Natural killer cell (primary cell): ENCODE measurements at regions not wholly inside any gene's neighbourhood (a gene's known extent, or its start where the extent isn't known, plus 50 kb on each side); places are given as distances from the start of the nearest gene placed in this dataset.

Experiments used
- ATAC-seq, 3 donors: fragments of 150-1000 bp in 2 of 3; fragments of 200-7000 bp in 1 of 3; cut with Tn5 transposase; 1 replicate in 1 of 3; 2 replicates in 2 of 3; pipeline ENCODE4 v1.10.0; 2021; ENCODE audit warnings: mild to moderate bottlenecking in 2 of 3, moderate library complexity in 2 of 3
- DNase-seq, 2 donors: peaks; one replicate each; pipeline versions ENCODE4 v3.0.0 to v3.0.0-alpha.2; 2013 to 2021; ENCODE audit warnings: mixed read lengths in 1 of 2
- H3K27ac ChIP-seq: one replicate; pipeline ENCODE4 v1.5.1; 2013; ENCODE audit warnings: mild to moderate bottlenecking, low read length
- H3K27me3 ChIP-seq: one replicate; pipeline ENCODE4 v1.6.1; 2013; ENCODE audit warnings: low read length; ENCODE audit not compliant: control insufficient read depth, insufficient read depth
- H3K36me3 ChIP-seq: one replicate; pipeline ENCODE4 v1.6.1; 2013; ENCODE audit warnings: low read length; ENCODE audit not compliant: control insufficient read depth, insufficient read depth
- H3K4me1 ChIP-seq: one replicate; pipeline ENCODE4 v1.6.1; 2013; ENCODE audit warnings: low read length; ENCODE audit not compliant: control insufficient read depth, insufficient read depth
- H3K4me3 ChIP-seq: one replicate; pipeline ENCODE4 v1.5.1; 2013; ENCODE audit warnings: low read length
- H3K9me3 ChIP-seq: one replicate; pipeline ENCODE4 v1.6.1; 2013; ENCODE audit warnings: low read length; ENCODE audit not compliant: control insufficient read depth, insufficient read depth
- H3K27ac Mint-ChIP-seq, 2 donors: one replicate each; pipeline ENCODE4 v1.8.0; 2022; ENCODE audit warnings: mild to moderate bottlenecking in 2 of 2, mixed read lengths in 2 of 2, moderate library complexity in 1 of 2
- H3K27me3 Mint-ChIP-seq, 2 donors: one replicate each; pipeline ENCODE4 v1.8.0; 2022; ENCODE audit warnings: low read depth in 2 of 2, mixed read lengths in 2 of 2
- H3K36me3 Mint-ChIP-seq: one replicate; pipeline ENCODE4 v1.8.0; 2022; ENCODE audit warnings: mixed read lengths
- H3K4me1 Mint-ChIP-seq, 2 donors: one replicate each; pipeline ENCODE4 v1.8.0; 2022; ENCODE audit warnings: mixed read lengths in 2 of 2
- H3K4me3 Mint-ChIP-seq: one replicate; pipeline ENCODE4 v1.8.0; 2022; ENCODE audit warnings: mild to moderate bottlenecking, moderate library complexity, mixed read lengths
- H3K9me3 Mint-ChIP-seq, 2 donors: one replicate each; pipeline ENCODE4 v1.8.0; 2022; ENCODE audit warnings: mixed read lengths in 2 of 2
- WGBS: methylation state at CpG from one replicate; pipeline ENCODE4 v1.1.7; 2013; ENCODE audit warnings: missing lambda C conversion rate; ENCODE audit not compliant: insufficient coverage; 5-methylcytosine and 5-hydroxymethylcytosine counted together
- intact Hi-C: fragments of 100-400 bp; cut with micrococcal nuclease; formaldehyde crosslinking; loops from one replicate; pipeline ENCODE4 v1.14.2; 2022
- TF ChIP-seq, protein P1 (sequence below): fragments of 200-600 bp; IDR thresholded peaks from one replicate; pipeline ENCODE4 v1.8.0; 2022; ENCODE audit warnings: antibody characterized with exemption

DNA sequence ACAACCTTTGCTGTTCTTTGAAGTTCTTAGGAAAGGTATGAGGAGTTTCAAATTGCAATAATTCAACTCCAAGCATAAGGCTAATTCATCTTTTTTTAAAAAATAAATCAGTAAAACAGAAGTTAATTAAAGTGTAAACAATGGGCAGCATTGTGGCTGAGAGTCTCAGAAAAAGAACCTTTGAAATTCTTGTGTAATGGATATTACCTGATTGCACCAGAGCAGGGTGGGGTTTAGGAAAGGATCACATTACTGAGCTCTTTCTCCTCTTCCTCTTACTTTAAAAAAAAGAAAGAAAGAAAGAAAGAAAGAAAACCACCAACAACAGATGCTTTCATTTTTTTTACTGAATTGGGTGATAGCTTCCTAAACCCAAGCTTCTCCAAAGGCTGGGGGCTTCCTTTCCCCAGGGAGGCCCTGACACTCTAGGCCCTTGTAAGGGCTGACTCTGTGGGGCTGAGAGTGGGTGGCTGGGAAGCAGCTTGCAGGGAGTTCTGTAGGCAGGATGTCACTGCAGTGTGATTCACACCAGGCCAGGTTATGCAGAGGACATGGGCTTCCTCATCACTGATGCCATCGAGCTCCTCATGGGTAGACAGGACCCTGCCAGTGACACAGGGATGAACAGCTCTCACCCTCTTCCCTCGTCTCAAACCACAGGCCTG is 564.5 kb downstream of the FGF9 start:
- H3K27me3 Mint-ChIP-seq, result no peaks in the 10 kb centered on the region
- no peak overlapping the region for H3K4me3 Mint-ChIP-seq
- ATAC-seq (peak in 1 of 3 donors; percentile 26), DNase-seq (peak in 1 of 2 donors; percentile 12)
- no peaks in the 10 kb centered on the region for H3K9me3 Mint-ChIP-seq
- Histone ChIP-seq H3K4me1 (no peaks in the 10 kb centered on the region), H3K27ac (no peak overlapping the region), H3K4me3 (no peak overlapping the region), H3K9me3 (no peaks in the 10 kb centered on the region), H3K36me3 (no peaks in the 10 kb centered on the region), H3K27me3 (no peaks in the 10 kb centered on the region)
- 9% methylated on average over 1 of the region's 2 CpGs for WGBS
- no peak overlapping the region for H3K27ac Mint-ChIP-seq
- TF ChIP-seq, protein P1, sequence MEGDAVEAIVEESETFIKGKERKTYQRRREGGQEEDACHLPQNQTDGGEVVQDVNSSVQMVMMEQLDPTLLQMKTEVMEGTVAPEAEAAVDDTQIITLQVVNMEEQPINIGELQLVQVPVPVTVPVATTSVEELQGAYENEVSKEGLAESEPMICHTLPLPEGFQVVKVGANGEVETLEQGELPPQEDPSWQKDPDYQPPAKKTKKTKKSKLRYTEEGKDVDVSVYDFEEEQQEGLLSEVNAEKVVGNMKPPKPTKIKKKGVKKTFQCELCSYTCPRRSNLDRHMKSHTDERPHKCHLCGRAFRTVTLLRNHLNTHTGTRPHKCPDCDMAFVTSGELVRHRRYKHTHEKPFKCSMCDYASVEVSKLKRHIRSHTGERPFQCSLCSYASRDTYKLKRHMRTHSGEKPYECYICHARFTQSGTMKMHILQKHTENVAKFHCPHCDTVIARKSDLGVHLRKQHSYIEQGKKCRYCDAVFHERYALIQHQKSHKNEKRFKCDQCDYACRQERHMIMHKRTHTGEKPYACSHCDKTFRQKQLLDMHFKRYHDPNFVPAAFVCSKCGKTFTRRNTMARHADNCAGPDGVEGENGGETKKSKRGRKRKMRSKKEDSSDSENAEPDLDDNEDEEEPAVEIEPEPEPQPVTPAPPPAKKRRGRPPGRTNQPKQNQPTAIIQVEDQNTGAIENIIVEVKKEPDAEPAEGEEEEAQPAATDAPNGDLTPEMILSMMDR, result no peak
- no peaks in the 10 kb centered on the region for H3K36me3 Mint-ChIP-seq
- no peaks in the 10 kb centered on the region for H3K4me1 Mint-ChIP-seq
- intact Hi-C loops, result no loop called here

DNA sequence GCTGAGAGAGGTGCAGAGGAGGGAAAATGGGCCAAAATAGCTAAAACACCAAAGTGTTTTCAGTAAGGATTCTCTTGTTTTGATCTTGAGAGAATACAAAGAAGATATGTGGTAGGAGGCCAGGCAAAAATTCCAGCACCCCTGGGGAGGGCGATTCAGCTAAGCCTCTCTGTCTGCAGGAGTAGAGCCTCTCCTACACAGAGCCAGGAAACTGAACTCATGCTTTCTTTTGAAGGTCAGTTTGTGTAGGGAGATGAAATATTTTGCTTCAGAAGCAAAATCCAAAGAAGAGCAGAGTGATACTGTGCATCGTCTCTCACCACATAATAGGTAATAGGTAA is 565.0 kb downstream of the FGF9 start:
- Mint-ChIP-seq H3K4me3 (no peak overlapping the region), H3K27ac (no peak overlapping the region), H3K36me3 (no peaks in the 10 kb centered on the region), H3K9me3 (no peaks in the 10 kb centered on the region), H3K27me3 (no peaks in the 10 kb centered on the region), H3K4me1 (no peaks in the 10 kb centered on the region)
- TF ChIP-seq, protein P1, result no peak
- Histone ChIP-seq H3K4me1 (no peaks in the 10 kb centered on the region), H3K27ac (no peak overlapping the region), H3K27me3 (no peaks in the 10 kb centered on the region), H3K9me3 (no peaks in the 10 kb centered on the region), H3K36me3 (no peaks in the 10 kb centered on the region), H3K4me3 (no peak overlapping the region)
- 79% methylated on average over 2 of the region's 2 CpGs for WGBS
- DNase-seq (no peak), ATAC-seq (no peak)
- intact Hi-C loops, result no loop called here

DNA sequence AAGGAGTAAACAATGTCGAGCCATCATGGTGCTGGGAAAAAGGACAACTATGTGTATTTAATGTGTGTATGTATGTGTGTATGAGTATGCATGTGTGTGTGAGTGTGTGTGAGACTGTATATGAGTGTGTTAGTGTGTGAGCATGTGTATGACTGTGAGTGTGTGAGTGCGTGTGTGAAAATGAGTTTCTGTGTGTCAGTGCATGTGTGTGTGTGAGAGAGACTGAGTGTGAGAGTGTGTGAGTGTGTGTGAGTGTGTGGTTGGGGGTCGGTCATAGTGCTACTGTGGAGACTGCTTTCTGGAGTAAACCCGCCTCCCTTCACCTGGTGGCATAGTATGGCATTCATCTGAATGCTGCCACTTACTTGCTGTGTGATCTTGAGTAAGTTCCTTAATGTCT is 567.4 kb downstream of the FGF9 start:
- WGBS, result 92% methylated on average over 4 of the region's 4 CpGs
- TF ChIP-seq, protein P1, result no peak
- peaks cover 0 to 2% of the 10 kb centered on the region in 2 donors for H3K9me3 Mint-ChIP-seq
- Histone ChIP-seq H3K4me3 (no peak overlapping the region), H3K4me1 (no peaks in the 10 kb centered on the region), H3K36me3 (no peaks in the 10 kb centered on the region), H3K9me3 (no peaks in the 10 kb centered on the region), H3K27ac (no peak overlapping the region), H3K27me3 (no peaks in the 10 kb centered on the region)
- intact Hi-C loops, result no loop called here
- no peaks in the 10 kb centered on the region for H3K4me1 Mint-ChIP-seq
- no peak for DNase-seq
- H3K4me3 Mint-ChIP-seq, result no peak overlapping the region
- no peaks in the 10 kb centered on the region for H3K36me3 Mint-ChIP-seq
- ATAC-seq, result no peak
- no peak overlapping the region for H3K27ac Mint-ChIP-seq
- H3K27me3 Mint-ChIP-seq, result peaks cover 0 to 2% of the 10 kb centered on the region in 2 donors

DNA sequence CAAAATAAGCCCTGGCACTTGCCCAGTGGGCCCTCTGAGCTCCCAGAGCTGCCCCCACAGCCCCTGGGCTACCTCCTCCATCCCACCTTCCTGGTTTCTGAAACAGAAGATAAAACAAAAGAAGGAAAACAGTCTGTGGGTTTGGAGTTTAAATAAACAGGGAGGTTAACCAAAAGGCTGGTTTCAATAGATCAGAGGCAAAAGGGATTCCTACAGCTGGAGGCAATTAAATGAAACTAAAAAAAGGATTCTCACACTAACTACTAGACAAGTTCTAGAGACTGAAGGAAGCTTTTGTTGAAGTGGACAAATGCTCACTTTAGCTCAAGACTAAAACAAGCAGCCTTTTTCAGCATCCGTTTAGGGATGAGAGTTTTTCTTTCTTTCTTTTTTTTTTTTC is 569.8 kb downstream of the FGF9 start:
- TF ChIP-seq, protein P1, result no peak
- Mint-ChIP-seq H3K4me3 (no peak overlapping the region), H3K27me3 (peaks cover 0 to 2% of the 10 kb centered on the region in 2 donors), H3K27ac (no peak overlapping the region), H3K36me3 (no peaks in the 10 kb centered on the region), H3K9me3 (peaks cover 0 to 2% of the 10 kb centered on the region in 2 donors), H3K4me1 (no peaks in the 10 kb centered on the region)
- Histone ChIP-seq H3K27me3 (no peaks in the 10 kb centered on the region), H3K4me3 (no peak overlapping the region), H3K9me3 (no peaks in the 10 kb centered on the region), H3K4me1 (no peaks in the 10 kb centered on the region), H3K27ac (no peak overlapping the region), H3K36me3 (no peaks in the 10 kb centered on the region)
- intact Hi-C loops, result no loop called here
- no peak for ATAC-seq
- no CpG with 5 or more reads among the region's 1 CpG for WGBS
- no peak for DNase-seq
